Right lobe of liver (tissue), 4 donors: ENCODE measurements at regions not wholly inside any gene's neighbourhood (a gene's known extent, or its start where the extent isn't known, plus 50 kb on each side); places are given as distances from the start of the nearest gene placed in this dataset.

Source experiments
- POLR2A ChIP-seq: fragments of 450-650 bp; IDR thresholded peaks from one replicate; pipeline ENCODE4 v1.6.1; 2017; ENCODE audit warnings: antibody characterized with exemption, mild to moderate bottlenecking
- TF ChIP-seq, protein P1 (sequence below), 4 donors: fragments of 200-600 bp in 3 of 4; fragments of 450-650 bp in 1 of 4; IDR thresholded peaks; one replicate each; pipeline versions ENCODE4 v1.5.1 to v1.8.0; 2016 to 2022; ENCODE audit warnings: antibody characterized with exemption in 4 of 4, mild to moderate bottlenecking in 2 of 4
- donor health status: DM: no; HTN: no; CAD: no.
- donor health status: DM: no; HTN: no; CAD: no.
- donor health status: DM: no; HTN: yes; CAD: no.

DNA sequence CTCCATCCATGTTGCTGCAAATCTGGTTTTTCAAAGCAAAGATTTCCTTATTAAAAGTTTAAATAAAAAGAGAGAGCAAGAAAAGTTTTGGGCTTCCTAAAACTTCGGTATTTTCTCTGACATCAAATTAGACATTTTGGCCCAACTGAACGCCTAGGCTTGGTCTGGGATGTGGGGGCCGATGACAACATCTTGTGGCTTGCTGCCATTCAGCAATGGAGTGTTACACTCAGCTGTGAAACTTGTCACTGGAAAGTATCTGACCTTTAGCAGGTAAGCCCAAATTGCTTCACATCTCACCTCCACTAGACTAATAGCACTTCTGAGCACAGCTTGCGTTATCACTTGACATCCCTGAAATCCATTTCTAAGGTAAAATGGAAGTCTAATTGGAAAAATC lies 320.6 kb downstream of the GATA3 start:
- TF ChIP-seq, protein P1, sequence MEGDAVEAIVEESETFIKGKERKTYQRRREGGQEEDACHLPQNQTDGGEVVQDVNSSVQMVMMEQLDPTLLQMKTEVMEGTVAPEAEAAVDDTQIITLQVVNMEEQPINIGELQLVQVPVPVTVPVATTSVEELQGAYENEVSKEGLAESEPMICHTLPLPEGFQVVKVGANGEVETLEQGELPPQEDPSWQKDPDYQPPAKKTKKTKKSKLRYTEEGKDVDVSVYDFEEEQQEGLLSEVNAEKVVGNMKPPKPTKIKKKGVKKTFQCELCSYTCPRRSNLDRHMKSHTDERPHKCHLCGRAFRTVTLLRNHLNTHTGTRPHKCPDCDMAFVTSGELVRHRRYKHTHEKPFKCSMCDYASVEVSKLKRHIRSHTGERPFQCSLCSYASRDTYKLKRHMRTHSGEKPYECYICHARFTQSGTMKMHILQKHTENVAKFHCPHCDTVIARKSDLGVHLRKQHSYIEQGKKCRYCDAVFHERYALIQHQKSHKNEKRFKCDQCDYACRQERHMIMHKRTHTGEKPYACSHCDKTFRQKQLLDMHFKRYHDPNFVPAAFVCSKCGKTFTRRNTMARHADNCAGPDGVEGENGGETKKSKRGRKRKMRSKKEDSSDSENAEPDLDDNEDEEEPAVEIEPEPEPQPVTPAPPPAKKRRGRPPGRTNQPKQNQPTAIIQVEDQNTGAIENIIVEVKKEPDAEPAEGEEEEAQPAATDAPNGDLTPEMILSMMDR (IDR thresholded peaks at IDR 0.05): no peak
- no peak for TF ChIP-seq POLR2A
